Smooth muscle cell (in vitro differentiated cells): ENCODE measurements at regions not wholly inside any gene's neighbourhood (a gene's known extent, or its start where the extent isn't known, plus 50 kb on each side); places are given as distances from the start of the nearest gene placed in this dataset.

Source experiments
- DNase-seq: peaks from one replicate; lab custom pipeline; 2025; ENCODE audit not compliant: unreplicated experiment; lab: John Stamatoyannopoulos, UW
- H2AFZ ChIP-seq: fragments of 200-600 bp; sonication (generic); 2 replicates; pipeline ENCODE4 v1.6.0; 2016; ENCODE audit warnings: antibody characterized with exemption, low read depth, mild to moderate bottlenecking
- H3F3A ChIP-seq: fragments of 200-600 bp; sonication (generic); 2 replicates; pipeline ENCODE4 v1.6.0; 2017; ENCODE audit warnings: antibody characterized with exemption, low read depth
- H3K27ac ChIP-seq: fragments of 200-600 bp; sonication (generic); 2 replicates; pipeline ENCODE4 v1.5.1; 2016; ENCODE audit warnings: low read depth, mild to moderate bottlenecking
- H3K27me3 ChIP-seq: fragments of 200-600 bp; sonication (generic); 2 replicates; pipeline ENCODE4 v1.6.1; 2016; ENCODE audit warnings: low read depth, mild to moderate bottlenecking
- H3K36me3 ChIP-seq: fragments of 200-600 bp; sonication (generic); 2 replicates; pipeline ENCODE4 v1.5.1; 2016; ENCODE audit warnings: low read depth
- H3K4me1 ChIP-seq: fragments of 200-600 bp; sonication (generic); 2 replicates; pipeline ENCODE4 v1.5.1; 2016; ENCODE audit warnings: low read depth
- H3K4me2 ChIP-seq: fragments of 200-600 bp; sonication (generic); 2 replicates; pipeline ENCODE4 v1.6.0; 2016; ENCODE audit warnings: mild to moderate bottlenecking
- H3K4me3 ChIP-seq: fragments of 200-600 bp; sonication (generic); 2 replicates; pipeline ENCODE4 v1.5.1; 2016; ENCODE audit warnings: mild to moderate bottlenecking
- H3K79me2 ChIP-seq: fragments of 200-600 bp; sonication (generic); 2 replicates; pipeline ENCODE4 v1.6.0; 2016; ENCODE audit warnings: low read depth, mild to moderate bottlenecking
- H3K9ac ChIP-seq: fragments of 200-600 bp; sonication (generic); 2 replicates; pipeline ENCODE4 v1.6.0; 2016; ENCODE audit warnings: low read depth
- H3K9me3 ChIP-seq: fragments of 200-600 bp; sonication (generic); replicated peaks from 2 replicates; pipeline ENCODE4 v1.5.1; 2016; ENCODE audit warnings: low read depth
- H4K20me1 ChIP-seq: fragments of 200-600 bp; sonication (generic); 2 replicates; pipeline ENCODE4 v1.6.0; 2016; ENCODE audit warnings: low read depth
- WGBS: methylation state at CpG from one replicate; pipeline ENCODE4 v1.1.7; 2016; ENCODE audit warnings: low lambda C conversion rate; 5-methylcytosine and 5-hydroxymethylcytosine counted together
- TF ChIP-seq, protein P1 (sequence below): fragments of 200-600 bp; sonication (generic); IDR thresholded peaks from 2 replicates; pipeline ENCODE4 v1.5.1; 2017; ENCODE audit warnings: borderline replicate concordance, mild to moderate bottlenecking, antibody characterized with exemption; ENCODE audit not compliant: insufficient read depth, poor library complexity, severe bottlenecking

DNA sequence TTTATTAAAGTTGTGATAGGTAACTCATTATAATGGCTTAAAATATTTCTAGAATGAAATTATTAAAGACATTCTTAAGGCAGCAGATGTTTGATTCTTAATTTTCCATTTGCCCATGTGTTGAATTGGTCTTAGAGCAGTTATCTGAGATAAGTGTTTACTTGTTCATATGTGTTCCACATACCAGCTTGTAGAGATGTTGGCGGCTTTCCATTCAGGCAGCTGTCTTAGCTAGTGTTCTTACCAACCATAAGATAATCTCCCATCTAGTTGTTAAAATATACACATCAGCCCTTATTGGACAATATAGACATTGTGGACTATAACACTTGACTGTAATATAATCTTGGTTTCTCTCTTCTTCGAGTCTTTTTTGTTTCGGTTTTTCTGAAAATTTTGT lies 1372.9 kb upstream of the ADGRL2 start:
- Histone ChIP-seq H3K9ac (no peak overlapping the region), H3K27ac (no peak overlapping the region), H3K27me3 (no peaks in the 10 kb centered on the region), H4K20me1 (no peaks in the 10 kb centered on the region), H3K4me2 (no peak overlapping the region), H3K79me2 (no peaks in the 10 kb centered on the region), H2AFZ (no peak overlapping the region), H3K4me1 (no peaks in the 10 kb centered on the region), H3K36me3 (no peaks in the 10 kb centered on the region), H3K9me3 (no peaks in the 10 kb centered on the region), H3F3A (no peaks in the 10 kb centered on the region), H3K4me3 (no peak overlapping the region)
- WGBS = 95% methylated on average over 3 of the region's 3 CpGs
- no peak for DNase-seq
- TF ChIP-seq, protein P1, sequence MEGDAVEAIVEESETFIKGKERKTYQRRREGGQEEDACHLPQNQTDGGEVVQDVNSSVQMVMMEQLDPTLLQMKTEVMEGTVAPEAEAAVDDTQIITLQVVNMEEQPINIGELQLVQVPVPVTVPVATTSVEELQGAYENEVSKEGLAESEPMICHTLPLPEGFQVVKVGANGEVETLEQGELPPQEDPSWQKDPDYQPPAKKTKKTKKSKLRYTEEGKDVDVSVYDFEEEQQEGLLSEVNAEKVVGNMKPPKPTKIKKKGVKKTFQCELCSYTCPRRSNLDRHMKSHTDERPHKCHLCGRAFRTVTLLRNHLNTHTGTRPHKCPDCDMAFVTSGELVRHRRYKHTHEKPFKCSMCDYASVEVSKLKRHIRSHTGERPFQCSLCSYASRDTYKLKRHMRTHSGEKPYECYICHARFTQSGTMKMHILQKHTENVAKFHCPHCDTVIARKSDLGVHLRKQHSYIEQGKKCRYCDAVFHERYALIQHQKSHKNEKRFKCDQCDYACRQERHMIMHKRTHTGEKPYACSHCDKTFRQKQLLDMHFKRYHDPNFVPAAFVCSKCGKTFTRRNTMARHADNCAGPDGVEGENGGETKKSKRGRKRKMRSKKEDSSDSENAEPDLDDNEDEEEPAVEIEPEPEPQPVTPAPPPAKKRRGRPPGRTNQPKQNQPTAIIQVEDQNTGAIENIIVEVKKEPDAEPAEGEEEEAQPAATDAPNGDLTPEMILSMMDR = no peak

DNA sequence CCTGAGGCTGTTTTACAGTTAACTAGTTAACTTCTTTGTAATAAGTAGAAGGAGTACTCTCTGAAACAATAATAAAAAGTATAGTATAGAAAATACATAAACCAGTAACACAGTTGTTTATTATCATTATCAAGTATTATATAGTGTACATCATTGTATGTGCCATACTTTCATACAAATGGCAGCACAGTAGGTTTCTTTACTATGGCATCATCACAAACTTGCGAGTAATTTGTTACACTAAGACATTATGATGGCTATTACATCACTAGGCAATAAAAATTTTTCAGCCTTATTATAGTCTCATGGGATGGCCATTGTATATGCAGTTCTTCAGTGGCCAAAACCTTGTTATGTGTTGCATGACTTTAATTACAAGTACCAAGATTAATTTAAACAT lies 1376.5 kb upstream of the ADGRL2 start:
- Histone ChIP-seq H2AFZ (no peak overlapping the region), H3K4me3 (no peak overlapping the region), H3K79me2 (no peaks in the 10 kb centered on the region), H4K20me1 (no peaks in the 10 kb centered on the region), H3K36me3 (no peaks in the 10 kb centered on the region), H3K4me2 (no peak overlapping the region), H3K27ac (no peak overlapping the region), H3K9me3 (no peaks in the 10 kb centered on the region), H3K4me1 (no peaks in the 10 kb centered on the region), H3F3A (no peaks in the 10 kb centered on the region), H3K27me3 (no peaks in the 10 kb centered on the region), H3K9ac (no peak overlapping the region)
- DNase-seq = no peak
- TF ChIP-seq, protein P1 = no peak
- WGBS = 100% methylated on average over 1 of the region's 1 CpG

DNA sequence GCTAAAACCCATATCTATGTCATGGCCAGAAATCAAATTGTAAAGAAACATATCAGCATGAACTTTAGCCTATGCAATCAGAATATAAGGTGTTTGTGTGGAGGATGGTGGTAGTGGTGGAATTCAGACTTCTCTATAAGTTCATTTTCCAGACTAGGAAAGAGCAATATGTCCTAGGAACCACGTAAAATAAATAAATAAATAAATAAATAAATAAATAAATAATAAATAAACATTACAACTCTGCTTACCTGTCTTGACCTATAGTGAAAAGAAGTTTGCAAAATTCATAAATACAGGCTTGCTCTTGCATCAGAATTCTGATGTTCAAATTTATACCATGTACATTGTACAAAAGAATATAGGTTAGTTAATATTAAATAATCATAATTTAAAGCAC lies 1382.6 kb upstream of the ADGRL2 start:
- Histone ChIP-seq H3F3A (no peaks in the 10 kb centered on the region), H3K4me2 (peak overlapping the region; percentile 36), H3K27me3 (no peaks in the 10 kb centered on the region), H4K20me1 (no peaks in the 10 kb centered on the region), H3K4me3 (no peak overlapping the region), H3K79me2 (no peaks in the 10 kb centered on the region), H3K9ac (no peak overlapping the region), H3K4me1 (no peaks in the 10 kb centered on the region), H3K9me3 (no peaks in the 10 kb centered on the region), H2AFZ (no peak overlapping the region), H3K27ac (no peak overlapping the region), H3K36me3 (no peaks in the 10 kb centered on the region)
- no peak for DNase-seq
- whole genome bisulfite sequencing = 83% methylated on average over 1 of the region's 1 CpG
- TF ChIP-seq, protein P1 = no peak

DNA sequence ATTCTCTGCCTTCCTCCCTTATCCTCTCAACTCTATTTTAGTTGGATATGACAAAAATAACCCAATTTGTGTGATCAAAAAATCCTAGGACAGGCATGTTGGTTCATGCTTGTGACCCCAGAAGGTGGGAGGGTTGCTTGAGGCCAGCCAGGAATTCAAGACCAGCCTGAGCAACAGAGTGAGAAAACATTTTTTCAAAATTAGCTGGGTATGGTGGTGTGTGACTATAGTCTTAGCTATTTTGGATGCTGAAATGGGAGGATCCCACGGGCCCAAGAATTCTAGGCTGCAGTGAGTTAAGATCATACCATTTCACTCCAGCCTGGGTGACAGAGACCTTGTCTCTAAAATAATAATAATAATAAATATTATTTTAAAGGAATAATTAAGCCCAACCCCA lies 1383.1 kb upstream of the ADGRL2 start:
- Histone ChIP-seq H3K27ac (peak overlapping the region; percentile 70), H2AFZ (peak overlapping the region; percentile 26), H3K4me2 (peak overlapping the region; percentile 36)

More for the DNA sequence above, 1383.1 kb upstream of the ADGRL2 start:
- no peak overlapping the region for H3K4me3 ChIP-seq
- 54% methylated on average over 1 of the region's 1 CpG for WGBS
- no peaks in the 10 kb centered on the region for H3F3A ChIP-seq
- no peaks in the 10 kb centered on the region for H4K20me1 ChIP-seq
- no peaks in the 10 kb centered on the region for H3K9me3 ChIP-seq
- H3K4me1 ChIP-seq = no peaks in the 10 kb centered on the region
- no peaks in the 10 kb centered on the region for H3K36me3 ChIP-seq
- H3K9ac ChIP-seq = no peak overlapping the region
- H3K27me3 ChIP-seq = no peaks in the 10 kb centered on the region
- H3K79me2 ChIP-seq = no peaks in the 10 kb centered on the region
- no peak for DNase-seq
- TF ChIP-seq, protein P1 = no peak
